Activated naive CD8-positive, alpha-beta T cell treated with anti-CD3 and anti-CD28 coated beads, Interleukin-2, amount 50 U/mL, for 24 hours (primary cell): ENCODE measurements at regions not wholly inside any gene's neighbourhood (a gene's known extent, or its start where the extent isn't known, plus 50 kb on each side); places are given as distances from the start of the nearest gene placed in this dataset.
A peak's percentile ranks its signal among the peaks of the same experiment; 100 is the strongest.

ENCODE experiments used
- ATAC-seq: fragments of 150-1000 bp; cut with Tn5 transposase; one replicate; pipeline ENCODE4 v1.10.0; 2021
- DNase-seq: peaks from one replicate; pipeline ENCODE4 v3.0.0; 2021
- H3K27ac Mint-ChIP-seq: one replicate; pipeline ENCODE4 v1.8.0; 2021; ENCODE audit warnings: mild to moderate bottlenecking, mixed read lengths
- H3K27me3 Mint-ChIP-seq: one replicate; pipeline ENCODE4 v1.8.0; 2021; ENCODE audit warnings: mixed read lengths
- H3K36me3 Mint-ChIP-seq: one replicate; pipeline ENCODE4 v1.8.0; 2021; ENCODE audit warnings: low read depth, mixed read lengths
- H3K4me1 Mint-ChIP-seq: one replicate; pipeline ENCODE4 v1.8.0; 2021; ENCODE audit warnings: mixed read lengths
- H3K4me3 Mint-ChIP-seq: one replicate; pipeline ENCODE4 v1.8.0; 2021; ENCODE audit warnings: mild to moderate bottlenecking, moderate library complexity, mixed read lengths
- H3K9me3 Mint-ChIP-seq: one replicate; pipeline ENCODE4 v1.8.0; 2021; ENCODE audit warnings: mixed read lengths

DNA sequence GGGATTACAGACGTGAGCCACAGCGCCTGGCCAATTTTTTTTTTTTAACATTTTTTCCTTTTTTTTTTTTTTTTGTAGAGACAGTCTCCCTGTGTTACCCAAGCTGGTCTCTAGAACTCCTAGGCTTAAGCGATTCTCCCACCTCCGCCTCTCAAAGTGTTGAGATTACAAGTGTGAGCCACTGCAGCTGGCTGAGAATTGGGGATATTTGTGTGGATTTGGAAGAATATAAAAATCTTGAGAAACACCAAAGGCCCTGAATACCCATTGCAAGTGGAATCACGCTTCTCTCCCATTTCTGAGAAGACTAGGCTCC lies 79.9 kb upstream of the ABCC4 start:
- no peak overlapping the region for H3K4me3 Mint-ChIP-seq
- ATAC-seq: no peak
- no peak for DNase-seq
- H3K36me3 Mint-ChIP-seq: no peaks in the 10 kb centered on the region
- peaks cover 6% of the 10 kb centered on the region for H3K27me3 Mint-ChIP-seq
- no peaks in the 10 kb centered on the region for H3K9me3 Mint-ChIP-seq
- peaks cover 4% of the 10 kb centered on the region for H3K4me1 Mint-ChIP-seq
- H3K27ac Mint-ChIP-seq: no peak overlapping the region

DNA sequence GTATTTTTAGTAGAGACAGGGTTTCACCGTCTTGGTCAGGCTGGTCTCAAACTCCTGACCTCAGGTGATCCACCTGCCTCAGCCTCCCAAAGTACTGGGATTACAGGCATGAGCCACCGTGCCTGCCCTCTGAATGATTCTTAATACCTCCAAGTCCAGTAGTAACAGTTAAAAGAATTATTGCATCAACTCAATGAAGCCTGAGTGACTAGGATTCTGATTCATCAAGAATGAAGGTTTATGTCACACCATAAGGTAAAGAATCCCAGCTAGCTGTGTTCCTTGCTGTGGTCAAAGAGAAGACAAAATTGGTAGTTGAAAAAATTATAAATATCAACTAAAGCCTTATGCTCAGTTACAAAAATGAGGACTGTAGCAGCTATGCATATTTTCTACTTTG lies 81.2 kb upstream of the ABCC4 start:
- H3K4me1 Mint-ChIP-seq: peaks cover 4% of the 10 kb centered on the region
- H3K4me3 Mint-ChIP-seq: no peak overlapping the region
- ATAC-seq (no peak), DNase-seq (no peak)
- no peaks in the 10 kb centered on the region for H3K36me3 Mint-ChIP-seq
- no peak overlapping the region for H3K27ac Mint-ChIP-seq
- H3K27me3 Mint-ChIP-seq: peaks cover 6% of the 10 kb centered on the region
- H3K9me3 Mint-ChIP-seq: no peaks in the 10 kb centered on the region

DNA sequence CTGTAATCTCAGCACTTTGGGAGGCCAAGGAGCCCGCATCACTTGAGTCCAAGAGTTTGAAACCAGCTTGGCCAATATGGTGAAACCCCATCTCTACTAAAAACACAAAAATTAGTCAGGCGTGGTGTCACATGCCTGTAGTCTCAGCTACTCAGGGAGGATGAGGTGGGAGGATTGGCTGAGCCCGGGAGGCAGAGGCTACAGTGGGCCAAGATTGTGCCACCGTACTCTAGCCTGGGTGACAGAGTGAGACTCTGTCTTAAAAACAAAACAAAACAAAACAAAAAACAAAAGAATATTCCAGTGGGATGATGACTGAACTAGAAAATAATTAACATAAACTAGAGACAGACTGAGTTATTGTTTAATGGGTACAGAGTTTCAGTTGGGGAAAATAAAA lies 81.7 kb upstream of the ABCC4 start:
- H3K36me3 Mint-ChIP-seq: no peaks in the 10 kb centered on the region
- H3K27me3 Mint-ChIP-seq: peaks cover 6% of the 10 kb centered on the region
- no peak overlapping the region for H3K4me3 Mint-ChIP-seq
- peaks cover 4% of the 10 kb centered on the region for H3K4me1 Mint-ChIP-seq
- DNase-seq (no peak), ATAC-seq (no peak)
- H3K27ac Mint-ChIP-seq: no peak overlapping the region
- no peaks in the 10 kb centered on the region for H3K9me3 Mint-ChIP-seq

DNA sequence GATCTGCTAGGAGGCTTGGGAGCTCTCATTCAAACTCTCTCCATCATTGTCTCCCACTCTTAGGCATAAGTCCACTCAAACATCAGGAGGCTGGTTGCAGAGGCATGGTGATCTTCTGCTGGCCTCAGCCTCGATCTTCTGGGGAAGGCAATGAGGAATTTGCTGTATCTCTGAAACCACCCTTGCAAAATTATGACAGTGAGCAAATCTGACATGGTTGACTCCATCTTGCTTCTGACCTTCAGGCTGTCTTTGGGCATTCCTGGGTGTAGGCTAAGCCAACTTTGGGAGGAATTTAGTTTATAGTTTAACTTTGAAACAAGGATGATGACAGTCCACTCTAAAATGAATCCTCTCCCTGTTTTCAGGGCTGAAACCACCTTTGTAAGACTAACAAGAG lies 84.1 kb upstream of the ABCC4 start:
- H3K36me3 Mint-ChIP-seq: no peaks in the 10 kb centered on the region
- H3K9me3 Mint-ChIP-seq: no peaks in the 10 kb centered on the region
- ATAC-seq: no peak
- peaks cover 14% of the 10 kb centered on the region for H3K27me3 Mint-ChIP-seq
- no peak overlapping the region for H3K4me3 Mint-ChIP-seq
- no peak for DNase-seq
- H3K27ac Mint-ChIP-seq: no peak overlapping the region
- peaks cover 4% of the 10 kb centered on the region for H3K4me1 Mint-ChIP-seq

DNA sequence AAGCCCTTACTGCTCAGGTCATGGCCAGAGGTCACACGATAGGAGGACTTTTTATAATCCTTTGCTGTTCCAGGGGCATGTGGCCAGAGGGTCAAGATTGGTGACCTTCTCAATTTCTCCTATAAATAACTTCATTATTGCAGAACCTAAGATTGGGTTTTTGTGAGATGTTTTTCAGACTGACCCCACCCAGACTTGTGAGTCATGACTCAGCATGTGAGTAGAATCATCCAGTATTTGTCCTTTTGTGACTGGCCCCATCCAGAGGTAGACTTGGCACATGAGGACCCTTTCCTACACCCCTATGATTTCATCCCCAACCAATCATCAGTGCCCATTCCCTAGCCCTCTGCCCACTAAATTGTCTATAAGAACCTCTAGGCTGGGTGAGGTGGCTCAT lies 84.5 kb upstream of the ABCC4 start:
- H3K9me3 Mint-ChIP-seq: no peaks in the 10 kb centered on the region
- no peak overlapping the region for H3K27ac Mint-ChIP-seq
- H3K4me1 Mint-ChIP-seq: peaks cover 1% of the 10 kb centered on the region
- ATAC-seq: no peak
- peaks cover 17% of the 10 kb centered on the region for H3K27me3 Mint-ChIP-seq
- DNase-seq: no peak
- no peaks in the 10 kb centered on the region for H3K36me3 Mint-ChIP-seq
- H3K4me3 Mint-ChIP-seq: no peak overlapping the region

DNA sequence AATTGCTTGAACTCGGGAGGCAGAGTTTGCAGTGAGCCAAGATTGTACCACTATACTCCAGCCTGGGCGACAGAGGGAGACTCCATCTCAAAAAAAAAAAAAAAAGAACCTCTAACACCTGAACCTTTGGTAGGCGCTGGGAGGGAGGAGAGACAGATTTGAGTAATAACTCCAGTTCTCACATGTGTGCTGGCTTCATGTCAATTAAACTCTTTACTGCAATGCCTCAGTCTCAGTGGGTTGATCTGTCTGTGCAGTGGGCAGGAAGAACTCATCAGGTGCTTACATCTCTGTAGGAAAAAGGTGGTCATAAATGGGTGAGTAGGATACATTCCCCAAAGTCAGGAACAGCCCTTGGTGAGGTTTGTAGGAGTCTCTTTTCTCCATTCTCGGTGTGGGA lies 85.1 kb upstream of the ABCC4 start:
- ATAC-seq: no peak

DNA sequence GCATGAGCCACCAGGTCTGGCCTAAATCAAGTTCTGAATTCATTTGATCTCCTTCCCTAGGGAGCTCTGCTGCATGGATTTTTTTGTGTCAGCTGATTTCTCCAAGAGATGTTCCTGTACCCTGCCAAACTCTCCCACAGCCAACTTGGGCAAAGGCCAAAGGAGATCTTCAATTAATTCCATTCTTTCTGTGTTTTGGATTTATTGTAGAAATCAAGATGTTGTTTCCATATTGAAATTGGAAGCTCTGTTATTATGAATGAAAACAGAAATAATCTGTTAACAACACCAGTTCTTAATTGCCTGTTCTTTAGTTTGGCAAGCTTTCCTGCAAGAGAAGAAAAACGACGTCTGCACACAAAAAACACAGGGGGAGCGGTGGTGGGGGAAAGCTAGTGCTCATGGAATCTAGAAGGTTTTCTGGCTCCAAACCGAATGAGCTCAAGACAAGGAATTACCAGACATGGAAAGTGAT lies 86.5 kb upstream of the ABCC4 start:
- Mint-ChIP-seq H3K27ac (no peak overlapping the region), H3K27me3 (peaks cover 27% of the 10 kb centered on the region), H3K4me1 (no peaks in the 10 kb centered on the region), H3K9me3 (no peaks in the 10 kb centered on the region), H3K36me3 (no peaks in the 10 kb centered on the region), H3K4me3 (no peak overlapping the region)
- ATAC-seq (no peak), DNase-seq (no peak)

More for the DNA sequence above, 85.1 kb upstream of the ABCC4 start:
- peaks cover 19% of the 10 kb centered on the region for H3K27me3 Mint-ChIP-seq
- H3K4me3 Mint-ChIP-seq: no peak overlapping the region
- H3K9me3 Mint-ChIP-seq: no peaks in the 10 kb centered on the region
- no peak overlapping the region for H3K27ac Mint-ChIP-seq
- H3K36me3 Mint-ChIP-seq: no peaks in the 10 kb centered on the region
- H3K4me1 Mint-ChIP-seq: no peaks in the 10 kb centered on the region
- DNase-seq: no peak

DNA sequence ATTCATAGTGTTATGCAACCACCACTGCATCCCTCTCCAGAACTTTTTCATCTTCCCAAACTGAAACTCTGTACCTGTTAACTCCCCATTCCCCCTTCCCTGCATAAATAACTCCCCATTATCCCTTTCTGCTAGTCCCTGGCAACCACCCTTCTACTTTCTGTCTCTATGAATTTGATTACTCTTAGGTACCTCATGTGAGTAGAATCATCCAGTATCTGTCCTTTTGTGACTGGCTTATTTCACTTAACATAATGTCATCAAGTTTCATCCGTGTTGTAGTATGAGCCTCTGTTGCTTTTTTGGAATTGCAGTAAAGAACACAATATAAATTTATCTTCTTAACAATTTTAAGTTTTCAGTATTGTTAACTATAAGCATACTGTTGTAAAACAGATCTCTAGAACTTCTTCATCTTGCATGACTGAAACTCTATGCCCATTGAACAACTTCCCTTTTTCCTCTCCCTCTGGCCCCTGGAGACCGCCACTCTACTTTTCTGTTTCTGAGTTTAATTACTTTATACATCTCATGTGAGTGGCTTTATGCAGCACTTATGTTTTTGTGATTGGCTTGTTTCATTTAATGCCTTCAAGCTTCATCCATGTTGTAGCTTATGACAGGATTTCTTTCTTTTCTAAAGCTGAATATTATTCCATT lies 87.3 kb upstream of the ABCC4 start:
- no peak overlapping the region for H3K27ac Mint-ChIP-seq
- no peaks in the 10 kb centered on the region for H3K4me1 Mint-ChIP-seq
- H3K36me3 Mint-ChIP-seq: no peaks in the 10 kb centered on the region
- no peaks in the 10 kb centered on the region for H3K9me3 Mint-ChIP-seq
- H3K27me3 Mint-ChIP-seq: peaks cover 26% of the 10 kb centered on the region
- no peak overlapping the region for H3K4me3 Mint-ChIP-seq
- ATAC-seq (no peak), DNase-seq (no peak)

DNA sequence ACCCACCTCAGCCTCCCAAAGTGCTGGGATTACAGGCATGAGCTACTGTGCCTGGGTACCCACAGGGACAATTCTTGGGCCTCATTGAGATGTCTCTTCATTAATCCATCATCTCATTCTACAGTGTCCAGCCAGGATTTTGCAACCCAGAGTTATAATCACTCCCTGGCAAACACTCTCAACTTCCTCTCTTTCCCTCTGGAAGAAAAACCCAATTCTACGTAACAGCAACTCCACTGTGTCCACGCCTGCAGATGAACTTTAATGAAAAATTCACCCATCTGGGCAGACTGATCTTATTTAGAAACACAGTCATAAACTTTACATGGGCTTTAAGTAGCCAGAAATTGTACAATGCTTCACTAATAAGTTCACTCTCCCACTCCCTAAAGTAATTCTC lies 90.1 kb upstream of the ABCC4 start:
- H3K4me3 Mint-ChIP-seq: no peak overlapping the region
- DNase-seq (no peak), ATAC-seq (no peak)
- H3K27me3 Mint-ChIP-seq: peaks cover 30% of the 10 kb centered on the region
- H3K36me3 Mint-ChIP-seq: no peaks in the 10 kb centered on the region
- no peaks in the 10 kb centered on the region for H3K4me1 Mint-ChIP-seq
- H3K9me3 Mint-ChIP-seq: no peaks in the 10 kb centered on the region
- H3K27ac Mint-ChIP-seq: no peak overlapping the region

DNA sequence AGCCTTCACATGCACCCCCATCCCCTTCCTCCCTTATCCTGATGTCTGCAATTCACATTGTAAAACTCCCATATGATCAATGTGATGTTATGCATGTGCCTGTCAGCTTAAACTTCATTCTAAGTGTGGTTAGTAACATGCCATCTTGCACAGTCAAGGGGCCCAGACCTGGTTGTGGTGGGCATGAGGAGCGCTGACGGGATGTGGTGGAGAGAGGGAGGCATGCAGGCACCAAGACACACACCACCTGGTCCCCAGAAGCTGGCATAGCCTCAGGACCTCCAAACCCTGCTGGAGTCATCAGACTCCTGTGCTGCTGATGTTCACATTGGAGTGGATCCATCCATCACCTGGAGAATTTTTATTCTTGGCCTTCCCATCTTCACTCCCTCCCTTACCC lies 90.5 kb upstream of the ABCC4 start:
- DNase-seq (no peak), ATAC-seq (no peak)
- Mint-ChIP-seq H3K27me3 (peaks cover 30% of the 10 kb centered on the region), H3K4me3 (no peak overlapping the region), H3K4me1 (no peaks in the 10 kb centered on the region), H3K27ac (no peak overlapping the region), H3K9me3 (no peaks in the 10 kb centered on the region), H3K36me3 (no peaks in the 10 kb centered on the region)

DNA sequence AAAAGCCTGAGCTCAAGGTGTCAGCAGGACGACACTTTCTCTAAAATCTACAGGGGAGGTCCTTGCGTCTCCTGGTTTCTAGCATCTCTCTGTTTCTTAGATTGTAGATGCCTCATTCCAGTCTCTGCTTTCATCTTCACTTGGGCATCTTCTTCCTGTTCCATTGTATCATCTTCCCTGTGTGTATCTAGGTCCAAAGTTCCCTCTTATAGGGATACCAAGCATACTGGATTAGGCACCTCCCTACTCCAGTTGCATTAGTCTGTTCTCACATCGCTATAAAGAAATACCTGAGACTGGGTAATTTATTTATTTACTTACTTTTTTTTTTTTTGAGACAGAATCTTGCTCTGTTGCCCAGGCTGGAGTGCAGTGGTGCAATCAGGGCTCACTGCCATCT lies 91.3 kb upstream of the ABCC4 start:
- ATAC-seq: no peak
- DNase-seq: no peak
- Mint-ChIP-seq H3K4me1 (no peaks in the 10 kb centered on the region), H3K4me3 (no peak overlapping the region), H3K9me3 (no peaks in the 10 kb centered on the region), H3K36me3 (no peaks in the 10 kb centered on the region), H3K27ac (no peak overlapping the region), H3K27me3 (peaks cover 30% of the 10 kb centered on the region)

DNA sequence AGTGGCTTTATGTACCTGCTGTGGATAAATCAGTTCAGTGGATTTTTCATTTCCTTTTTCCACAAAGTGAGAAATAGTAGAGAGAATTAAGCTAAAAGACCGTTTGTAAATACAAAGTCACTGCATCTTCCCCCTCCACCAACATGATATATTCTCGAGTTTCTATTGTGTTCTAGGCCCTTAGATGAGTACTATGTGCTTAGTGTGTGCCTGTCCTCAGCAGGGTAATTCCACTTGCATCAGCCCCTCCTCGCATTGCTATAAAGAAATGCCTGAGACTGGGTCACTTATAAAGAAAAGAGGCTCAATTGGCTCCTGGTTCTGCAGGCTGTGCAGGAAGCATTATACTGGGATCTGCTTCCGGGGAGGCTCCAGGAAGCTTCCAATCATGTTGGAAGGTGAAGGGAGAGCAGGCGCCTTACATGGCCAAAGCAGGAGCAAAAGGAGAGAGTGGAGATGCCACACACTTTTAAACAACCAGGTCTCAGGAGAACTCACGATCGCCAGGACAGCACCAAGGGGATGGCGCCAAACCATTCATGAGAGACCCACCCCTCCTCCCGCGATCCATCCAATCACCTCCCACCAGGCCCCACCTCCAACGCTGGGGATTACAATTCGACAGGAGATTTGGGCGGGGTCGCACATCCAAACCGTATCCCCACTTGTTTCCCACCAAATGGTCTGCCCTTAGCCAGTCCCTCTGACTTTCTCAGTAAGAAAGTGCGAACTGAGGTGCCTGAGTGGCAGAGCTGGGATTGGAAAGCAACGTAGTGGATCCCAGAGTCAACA lies 102.3 kb upstream of the ABCC4 start:
- DNase-seq (no peak), ATAC-seq (no peak)
- Mint-ChIP-seq H3K4me3 (peak overlapping the region; percentile 79), H3K36me3 (no peaks in the 10 kb centered on the region), H3K27me3 (peaks cover 11% of the 10 kb centered on the region), H3K4me1 (peaks cover 10% of the 10 kb centered on the region), H3K27ac (no peak overlapping the region), H3K9me3 (no peaks in the 10 kb centered on the region)

DNA sequence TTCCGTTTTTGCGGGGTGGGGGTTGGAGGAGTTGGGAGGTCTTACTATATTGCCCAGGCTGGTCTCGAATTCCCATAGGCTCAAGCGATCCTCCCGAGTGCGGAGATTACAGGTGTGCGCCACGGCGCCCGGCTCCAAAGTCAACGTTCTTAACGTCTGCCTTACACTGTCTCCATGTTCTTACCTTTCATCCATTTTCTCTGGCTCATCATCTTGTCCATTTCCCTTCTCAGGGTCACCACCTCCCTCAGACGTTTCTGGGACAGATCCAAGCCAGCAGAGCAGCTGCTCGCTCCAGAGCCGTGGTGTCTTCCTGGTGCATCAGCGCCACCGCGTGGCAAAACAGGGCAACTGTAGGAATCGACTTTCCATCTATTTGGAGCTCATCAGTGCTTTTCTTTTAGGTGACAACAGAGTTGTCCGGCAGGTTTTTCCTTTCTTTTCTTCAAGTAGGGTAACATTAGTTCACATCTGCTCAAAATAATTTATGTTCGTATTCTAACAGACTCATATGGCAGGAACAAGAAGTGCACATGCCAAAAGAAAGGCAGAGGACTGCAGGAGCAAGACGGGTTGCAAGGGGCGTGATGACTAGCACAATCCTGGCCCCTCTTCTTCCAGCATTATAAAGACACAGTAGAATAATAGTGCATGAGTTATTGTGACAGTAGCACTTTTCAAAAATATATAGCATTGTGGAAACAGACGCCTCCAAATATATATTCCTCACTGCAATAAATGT lies 103.1 kb upstream of the ABCC4 start:
- H3K4me1 Mint-ChIP-seq: peaks cover 10% of the 10 kb centered on the region
- peaks cover 11% of the 10 kb centered on the region for H3K27me3 Mint-ChIP-seq
- H3K4me3 Mint-ChIP-seq: peak overlapping the region; percentile 79
- no peak overlapping the region for H3K27ac Mint-ChIP-seq
- DNase-seq (peak; percentile 80), ATAC-seq (peak; percentile 87)
- no peaks in the 10 kb centered on the region for H3K36me3 Mint-ChIP-seq
- H3K9me3 Mint-ChIP-seq: no peaks in the 10 kb centered on the region

DNA sequence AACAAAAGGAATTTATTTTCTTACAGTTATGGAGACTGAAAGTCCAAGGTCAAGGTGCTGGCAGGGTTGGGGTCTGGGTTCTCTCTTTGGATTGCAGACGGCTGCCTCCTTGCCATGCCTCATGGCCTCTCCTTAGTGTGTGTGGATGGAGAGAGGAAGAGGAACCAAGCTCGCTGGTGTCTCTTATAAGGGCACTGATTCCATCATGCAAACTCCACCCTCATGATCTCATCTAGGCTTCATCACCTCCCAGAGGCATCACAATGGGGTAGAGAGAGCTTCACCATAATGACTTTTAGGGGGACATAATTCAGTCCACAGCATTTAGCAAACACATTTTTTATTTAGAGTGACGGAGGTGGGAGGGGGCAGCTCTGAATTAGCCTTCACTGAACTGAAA lies 104.9 kb upstream of the ABCC4 start:
- DNase-seq (no peak), ATAC-seq (no peak)
- Mint-ChIP-seq H3K27me3 (peaks cover 11% of the 10 kb centered on the region), H3K36me3 (no peaks in the 10 kb centered on the region), H3K9me3 (no peaks in the 10 kb centered on the region), H3K27ac (no peak overlapping the region), H3K4me3 (no peak overlapping the region), H3K4me1 (peaks cover 10% of the 10 kb centered on the region)

DNA sequence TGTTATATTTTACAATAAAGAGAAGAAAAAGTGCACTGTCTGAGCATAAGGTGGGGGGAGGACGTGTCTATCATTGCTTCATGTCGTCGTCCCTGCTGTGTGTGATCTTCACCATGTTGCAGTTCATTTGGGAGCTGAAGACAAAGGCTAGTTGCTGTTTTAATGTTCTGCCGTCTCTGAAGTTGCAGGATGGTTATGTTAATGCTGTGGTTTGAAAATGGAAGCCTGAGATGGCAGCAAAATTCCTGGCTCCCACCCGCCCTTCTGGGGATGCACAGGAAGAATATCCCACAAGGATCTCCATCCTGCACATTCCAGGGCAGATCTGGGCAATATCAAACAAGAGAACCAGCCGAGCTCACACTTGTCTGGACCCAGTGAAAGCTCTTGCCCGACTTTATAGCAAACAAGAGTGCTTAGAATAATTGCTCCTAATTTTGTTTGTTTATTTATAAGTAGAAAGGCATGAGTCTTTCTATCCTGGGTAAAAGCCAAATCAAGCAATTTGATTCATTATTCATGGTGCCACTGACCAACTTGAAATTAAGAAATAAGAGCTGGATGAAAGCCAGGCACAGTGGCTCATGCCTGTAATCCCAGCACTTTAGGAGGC lies 110.3 kb upstream of the ABCC4 start:
- Mint-ChIP-seq H3K36me3 (no peaks in the 10 kb centered on the region), H3K9me3 (no peaks in the 10 kb centered on the region), H3K4me1 (no peaks in the 10 kb centered on the region), H3K27me3 (peaks cover 7% of the 10 kb centered on the region), H3K27ac (no peak overlapping the region), H3K4me3 (no peak overlapping the region)
- no peak for ATAC-seq
- no peak for DNase-seq
